SK-N-SH treated with all-trans-retinoic acid at 6 μM for 48 hours (cell line): ENCODE measurements at regions not wholly inside any gene's neighbourhood (a gene's known extent, or its start where the extent isn't known, plus 50 kb on each side); places are given as distances from the start of the nearest gene placed in this dataset.

Source experiments
- ATAC-seq: fragments of 200-7000 bp; cut with Tn5 transposase; 3 replicates; pipeline ENCODE4 v1.9.1; 2020; ENCODE audit warnings: mild to moderate bottlenecking, moderate library complexity
- ARNTL ChIP-seq: fragments of 450-650 bp; formaldehyde crosslinking; IDR thresholded peaks from 2 replicates; pipeline ENCODE4 v1.5.0; 2020; ENCODE audit warnings: low read depth, mild to moderate bottlenecking, moderate library complexity, borderline replicate concordance
- BACH2 ChIP-seq: fragments of 250-450 bp; sonication (Bioruptor Pico); IDR thresholded peaks from 2 replicates; pipeline ENCODE4 v1.9.0; 2021; ENCODE audit warnings: mild to moderate bottlenecking, borderline replicate concordance
- CREB5 ChIP-seq: fragments of 250-450 bp; sonication (Bioruptor Pico); IDR thresholded peaks from 2 replicates; pipeline ENCODE4 v1.5.1; 2020; ENCODE audit warnings: low read depth, mild to moderate bottlenecking, moderate library complexity
- CSDC2 ChIP-seq: fragments of 250-450 bp; sonication (Bioruptor Pico); IDR thresholded peaks from 2 replicates; pipeline ENCODE4 v1.5.0; 2020; ENCODE audit warnings: mild to moderate bottlenecking, moderate library complexity
- ESRRG ChIP-seq: fragments of 250-450 bp; sonication (Bioruptor Pico); IDR thresholded peaks from 2 replicates; pipeline ENCODE4 v1.6.1; 2021; ENCODE audit warnings: mild to moderate bottlenecking
- ISL1 ChIP-seq: fragments of 250-450 bp; sonication (Bioruptor Pico); IDR thresholded peaks from 2 replicates; pipeline ENCODE4 v2.1.2; 2022; ENCODE audit warnings: mild to moderate bottlenecking, moderate library complexity
- OSR1 ChIP-seq: fragments of 250-450 bp; sonication (Bioruptor Pico); IDR thresholded peaks from 2 replicates; pipeline ENCODE4 v1.8.0; 2022; ENCODE audit warnings: moderate library complexity, mild to moderate bottlenecking, inconsistent platforms
- POU6F1 ChIP-seq: fragments of 250-450 bp; sonication (Bioruptor Pico); IDR thresholded peaks from 2 replicates; pipeline ENCODE4 v1.8.0; 2021; ENCODE audit warnings: low read depth, mild to moderate bottlenecking, moderate library complexity, borderline replicate concordance
- PPARA ChIP-seq: fragments of 250-450 bp; sonication (Bioruptor Pico); IDR thresholded peaks from 2 replicates; pipeline ENCODE4 v1.5.0; 2020; ENCODE audit warnings: mild to moderate bottlenecking, borderline replicate concordance
- SNAI2 ChIP-seq: fragments of 250-450 bp; sonication (Bioruptor Pico); IDR thresholded peaks from 2 replicates; pipeline ENCODE4 v1.5.0; 2020; ENCODE audit warnings: mild to moderate bottlenecking, moderate library complexity
- TCF4 ChIP-seq: fragments of 250-450 bp; sonication (Bioruptor Pico); IDR thresholded peaks from 2 replicates; pipeline ENCODE4 v1.8.0; 2021; ENCODE audit warnings: mild to moderate bottlenecking, moderate library complexity, borderline replicate concordance
- TSHZ2 ChIP-seq: fragments of 250-450 bp; sonication (Bioruptor Pico); IDR thresholded peaks from 2 replicates; pipeline ENCODE4 v1.5.0; 2020; ENCODE audit warnings: mild to moderate bottlenecking, moderate library complexity
- ZFP3 ChIP-seq: fragments of 250-450 bp; sonication (Bioruptor Pico); IDR thresholded peaks from 2 replicates; pipeline ENCODE4 v1.5.0; 2020; ENCODE audit warnings: mild to moderate bottlenecking, moderate library complexity
- ZNF8 ChIP-seq: fragments of 450-650 bp; formaldehyde crosslinking; IDR thresholded peaks from 2 replicates; pipeline ENCODE4 v1.5.0; 2020; ENCODE audit warnings: mild to moderate bottlenecking, moderate library complexity
- TF ChIP-seq, protein P1 (sequence below): fragments of 250-450 bp; sonication (Bioruptor Pico); IDR thresholded peaks from 2 replicates; pipeline ENCODE4 v1.5.1; 2021; ENCODE audit warnings: mild to moderate bottlenecking, moderate library complexity
- TF ChIP-seq, protein P2 (sequence below): fragments of 250-450 bp; sonication (Bioruptor Pico); IDR thresholded peaks from 2 replicates; pipeline ENCODE4 v1.8.0; 2020; ENCODE audit warnings: mild to moderate bottlenecking, moderate library complexity, borderline replicate concordance

DNA sequence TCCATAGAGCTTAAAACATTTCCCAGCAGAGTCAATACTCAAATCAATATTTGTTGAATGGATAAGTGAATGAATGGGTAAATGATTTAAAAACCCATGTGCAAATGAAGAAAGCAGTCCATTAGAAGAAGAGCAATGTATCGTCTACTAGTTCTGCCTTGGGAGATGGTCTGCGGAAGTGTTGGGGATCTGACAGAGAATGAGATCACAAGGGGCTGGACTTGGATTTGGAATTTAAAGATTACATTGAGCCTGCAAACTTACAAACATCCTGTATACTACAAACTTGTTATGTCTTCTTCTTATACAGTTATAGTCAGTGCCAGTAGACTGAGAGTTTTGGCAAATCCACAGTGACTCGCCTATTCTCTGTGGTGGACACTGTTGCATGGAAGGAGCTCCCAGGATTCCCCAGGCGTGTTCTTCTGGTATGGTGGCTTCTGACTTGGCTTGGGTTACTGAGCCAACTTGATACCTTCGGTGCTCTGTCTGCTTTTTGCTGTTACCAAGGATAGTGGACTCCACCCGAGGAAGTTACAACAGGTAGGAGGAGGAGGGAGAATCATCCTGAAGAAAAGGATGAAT lies 163.3 kb upstream of the SERPINE2 start:
- TF ChIP-seq CREB5 (no peak), ESRRG (CRISPR knock-in tag) (no peak)
- TF ChIP-seq, protein P1, sequence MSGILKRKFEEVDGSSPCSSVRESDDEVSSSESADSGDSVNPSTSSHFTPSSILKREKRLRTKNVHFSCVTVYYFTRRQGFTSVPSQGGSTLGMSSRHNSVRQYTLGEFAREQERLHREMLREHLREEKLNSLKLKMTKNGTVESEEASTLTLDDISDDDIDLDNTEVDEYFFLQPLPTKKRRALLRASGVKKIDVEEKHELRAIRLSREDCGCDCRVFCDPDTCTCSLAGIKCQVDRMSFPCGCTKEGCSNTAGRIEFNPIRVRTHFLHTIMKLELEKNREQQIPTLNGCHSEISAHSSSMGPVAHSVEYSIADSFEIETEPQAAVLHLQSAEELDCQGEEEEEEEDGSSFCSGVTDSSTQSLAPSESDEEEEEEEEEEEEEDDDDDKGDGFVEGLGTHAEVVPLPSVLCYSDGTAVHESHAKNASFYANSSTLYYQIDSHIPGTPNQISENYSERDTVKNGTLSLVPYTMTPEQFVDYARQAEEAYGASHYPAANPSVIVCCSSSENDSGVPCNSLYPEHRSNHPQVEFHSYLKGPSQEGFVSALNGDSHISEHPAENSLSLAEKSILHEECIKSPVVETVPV (CRISPR knock-in tag): no peak
- ATAC-seq: no peak

DNA sequence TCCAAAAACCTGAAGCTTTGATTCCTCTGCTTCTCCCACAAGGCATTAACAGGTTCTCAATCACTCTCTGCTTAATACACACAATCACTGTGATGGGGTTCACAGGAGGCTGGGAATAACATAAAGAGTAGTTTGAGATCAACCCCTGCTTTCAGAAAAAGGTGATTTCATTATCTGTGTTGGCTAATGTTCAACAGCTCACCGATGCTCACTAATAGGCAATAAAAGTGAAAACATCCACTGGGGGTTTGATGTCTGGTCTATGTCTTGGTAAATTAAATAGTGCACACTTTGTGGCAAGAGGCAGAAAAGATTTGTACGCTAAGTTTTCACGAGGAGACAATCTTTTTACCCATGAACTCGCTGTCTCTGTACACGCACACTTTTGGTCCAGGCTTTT lies 159.3 kb upstream of the SERPINE2 start:
- TF ChIP-seq TSHZ2 (CRISPR knock-in tag): no peak
- TF ChIP-seq ZNF8 (CRISPR knock-in tag): no peak
- no peak for TF ChIP-seq CSDC2 (CRISPR knock-in tag)
- TF ChIP-seq SNAI2: no peak
- no peak for TF ChIP-seq PPARA (CRISPR knock-in tag)
- no peak for TF ChIP-seq TCF4 (CRISPR knock-in tag)
- TF ChIP-seq, protein P1 (CRISPR knock-in tag): no peak
- no peak for ATAC-seq

DNA sequence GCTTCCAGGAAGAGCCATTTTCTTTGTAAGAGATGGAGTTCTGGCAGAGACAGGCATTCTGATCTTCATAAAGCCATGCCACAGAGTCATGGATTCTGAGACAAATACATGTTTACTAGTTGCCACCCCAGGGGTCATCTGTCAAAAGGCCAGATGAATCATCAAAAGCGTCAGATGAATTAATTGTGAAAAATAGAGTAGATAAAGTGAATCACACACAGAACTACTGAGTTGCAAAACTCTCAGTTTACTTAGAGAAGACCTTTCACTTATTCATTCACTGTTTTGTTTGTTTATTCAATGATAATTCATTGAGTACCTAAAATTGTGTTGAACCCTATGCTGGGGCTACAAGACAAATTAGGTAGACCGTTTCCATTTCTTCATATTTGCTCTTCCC lies 157.7 kb upstream of the SERPINE2 start:
- no peak for TF ChIP-seq TSHZ2 (CRISPR knock-in tag)
- no peak for TF ChIP-seq ISL1 (CRISPR knock-in tag)
- TF ChIP-seq ZFP3: no peak
- no peak for TF ChIP-seq ESRRG (CRISPR knock-in tag)
- no peak for TF ChIP-seq ARNTL
- no peak for TF ChIP-seq BACH2 (CRISPR knock-in tag)
- TF ChIP-seq OSR1 (CRISPR knock-in tag): no peak
- TF ChIP-seq, protein P1 (CRISPR knock-in tag): no peak
- TF ChIP-seq, protein P2, sequence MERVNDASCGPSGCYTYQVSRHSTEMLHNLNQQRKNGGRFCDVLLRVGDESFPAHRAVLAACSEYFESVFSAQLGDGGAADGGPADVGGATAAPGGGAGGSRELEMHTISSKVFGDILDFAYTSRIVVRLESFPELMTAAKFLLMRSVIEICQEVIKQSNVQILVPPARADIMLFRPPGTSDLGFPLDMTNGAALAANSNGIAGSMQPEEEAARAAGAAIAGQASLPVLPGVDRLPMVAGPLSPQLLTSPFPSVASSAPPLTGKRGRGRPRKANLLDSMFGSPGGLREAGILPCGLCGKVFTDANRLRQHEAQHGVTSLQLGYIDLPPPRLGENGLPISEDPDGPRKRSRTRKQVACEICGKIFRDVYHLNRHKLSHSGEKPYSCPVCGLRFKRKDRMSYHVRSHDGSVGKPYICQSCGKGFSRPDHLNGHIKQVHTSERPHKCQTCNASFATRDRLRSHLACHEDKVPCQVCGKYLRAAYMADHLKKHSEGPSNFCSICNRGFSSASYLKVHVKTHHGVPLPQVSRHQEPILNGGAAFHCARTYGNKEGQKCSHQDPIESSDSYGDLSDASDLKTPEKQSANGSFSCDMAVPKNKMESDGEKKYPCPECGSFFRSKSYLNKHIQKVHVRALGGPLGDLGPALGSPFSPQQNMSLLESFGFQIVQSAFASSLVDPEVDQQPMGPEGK (CRISPR knock-in tag): no peak
- no peak for TF ChIP-seq POU6F1 (CRISPR knock-in tag)
- TF ChIP-seq ZNF8 (CRISPR knock-in tag): no peak
- no peak for ATAC-seq
